MM.1S (cell line): ENCODE measurements at regions not wholly inside any gene's neighbourhood (a gene's known extent, or its start where the extent isn't known, plus 50 kb on each side); places are given as distances from the start of the nearest gene placed in this dataset.

Source experiments
- CTCF ChIP-seq: fragments of 300-600 bp; sonication (generic); IDR thresholded peaks from 2 replicates; pipeline ENCODE4 v1.5.1; 2016; ENCODE audit warnings: antibody characterized with exemption, low read length, mixed read lengths
- EZH2 ChIP-seq: fragments of 300-600 bp; sonication (generic); optimal IDR thresholded peaks from 2 replicates; pipeline ENCODE3; 2017; ENCODE audit warnings: low read depth, mild to moderate bottlenecking, antibody characterized with exemption, low read length, mixed read lengths
- EZH2phosphoT487 ChIP-seq: fragments of 300-600 bp; sonication (generic); IDR thresholded peaks from 2 replicates; pipeline ENCODE4 v1.6.1; 2018; ENCODE audit warnings: antibody characterized with exemption, low read length

- TF ChIP-seq CTCF: no peak
- TF ChIP-seq EZH2: no peak
- TF ChIP-seq EZH2phosphoT487: no peak
Observed at GRCh38 chr1:87224201-87224600, 104.5 kb upstream of the LMO4 start.
